ENCODE measurements at regions not wholly inside any gene's neighbourhood (a gene's known extent, or its start where the extent isn't known, plus 50 kb on each side); places are given as distances from the start of the nearest gene placed in this dataset.

GRCh38 chr10:109374215-109374614 is 549.1 kb downstream of the XPNPEP1 start:
- no peak for TF ChIP-seq CTCF (conservative IDR thresholded peaks at IDR 0.05; ENCODE audit: low read depth, low read length)
- no peak for TF ChIP-seq EZH2 (IDR thresholded peaks at IDR 0.05; ENCODE audit: low read length, unreplicated experiment)
